CD4-positive, alpha-beta T cell treated with Interleukin-17A for 4 hours (primary cell): ENCODE measurements at regions not wholly inside any gene's neighbourhood (a gene's known extent, or its start where the extent isn't known, plus 50 kb on each side); places are given as distances from the start of the nearest gene placed in this dataset.

ENCODE experiments used
- DNase-seq: peaks from one replicate; pipeline ENCODE4 v3.0.0-alpha.2; 2020; ENCODE audit warnings: mixed read lengths

DNA sequence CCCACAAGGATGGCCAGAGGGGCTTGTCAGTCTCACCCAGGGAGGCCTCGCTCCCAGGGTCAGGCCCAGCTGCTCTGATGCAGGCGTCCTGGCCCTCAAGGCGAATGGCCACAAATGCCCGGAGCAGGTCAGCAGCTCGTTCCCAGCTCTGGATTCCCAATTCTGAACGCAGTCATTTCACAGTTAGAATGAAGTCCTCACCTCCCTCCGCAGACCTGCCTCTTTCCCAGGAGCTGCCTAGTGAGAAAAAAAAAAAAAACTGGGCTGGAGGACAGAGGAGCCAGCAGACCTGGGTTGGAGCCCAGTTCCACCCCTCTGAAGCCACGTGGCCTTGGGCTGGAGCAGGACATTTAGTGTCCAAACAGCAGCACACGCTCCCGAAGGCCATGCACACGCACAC lies 62.2 kb upstream of the DIO3 start:
- no peak for DNase-seq

DNA sequence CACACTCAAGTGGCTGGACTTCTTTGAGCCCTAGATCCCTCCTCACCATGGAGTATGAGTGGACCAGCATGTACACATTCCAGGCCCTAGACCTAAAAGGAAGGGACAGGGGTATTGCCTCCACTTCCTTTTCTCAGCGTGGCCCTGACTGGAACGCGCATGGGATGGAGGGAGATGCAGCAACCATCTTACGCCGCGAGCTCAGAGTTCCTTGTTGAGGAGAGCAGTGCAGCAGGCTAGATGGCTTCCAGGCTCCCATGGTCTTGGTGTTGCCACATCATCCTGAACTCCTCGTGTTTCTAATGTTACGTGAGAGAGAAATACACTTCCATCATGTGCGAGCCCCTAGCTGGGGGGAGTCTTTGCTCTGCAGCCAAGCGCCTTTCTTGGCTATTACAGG lies 61.8 kb upstream of the DIO3 start:
- no peak for DNase-seq

DNA sequence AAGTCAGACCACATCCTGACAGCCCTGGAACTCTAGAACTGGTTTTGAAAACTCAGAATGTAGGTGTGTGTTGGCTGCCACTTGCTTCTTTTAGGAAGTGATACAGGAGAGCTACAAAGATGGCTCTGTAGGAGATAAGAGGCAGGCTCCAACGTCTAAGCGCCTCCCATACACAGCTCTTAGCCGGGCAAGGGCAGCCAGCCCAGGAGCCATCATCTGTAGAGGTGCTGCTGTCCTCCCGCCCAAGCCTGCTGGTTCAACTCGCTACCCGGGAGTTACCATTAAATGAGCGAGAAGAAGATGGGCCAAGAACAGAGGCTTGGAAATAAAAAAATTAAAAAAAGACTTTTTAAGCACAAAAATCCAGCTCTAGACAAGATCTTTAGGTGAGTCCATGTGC lies 61.2 kb upstream of the DIO3 start:
- DNase-seq, result no peak

DNA sequence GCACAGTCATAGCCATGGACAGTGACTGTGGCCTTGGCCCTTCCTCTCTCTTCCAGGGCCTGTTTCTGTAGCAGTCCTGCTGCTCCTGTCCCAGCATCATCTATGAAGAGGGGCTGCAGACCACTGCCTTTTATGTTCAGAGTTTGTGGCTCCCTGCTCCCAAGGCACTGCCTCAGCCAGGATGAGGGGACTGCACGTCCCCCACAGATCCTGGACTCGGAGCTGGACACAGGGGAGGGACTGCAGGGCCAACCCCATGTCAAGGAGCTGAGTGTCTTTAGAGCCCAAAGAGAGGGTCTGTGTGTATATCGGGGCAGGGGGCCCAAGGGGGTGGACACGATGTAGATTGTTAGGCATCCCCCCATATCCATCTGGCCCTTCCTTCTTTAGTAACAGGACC lies 60.6 kb upstream of the DIO3 start:
- no peak for DNase-seq

GRCh38 chr14:101501341-101501740 lies 60.0 kb upstream of the DIO3 start:
- no peak for DNase-seq

DNA sequence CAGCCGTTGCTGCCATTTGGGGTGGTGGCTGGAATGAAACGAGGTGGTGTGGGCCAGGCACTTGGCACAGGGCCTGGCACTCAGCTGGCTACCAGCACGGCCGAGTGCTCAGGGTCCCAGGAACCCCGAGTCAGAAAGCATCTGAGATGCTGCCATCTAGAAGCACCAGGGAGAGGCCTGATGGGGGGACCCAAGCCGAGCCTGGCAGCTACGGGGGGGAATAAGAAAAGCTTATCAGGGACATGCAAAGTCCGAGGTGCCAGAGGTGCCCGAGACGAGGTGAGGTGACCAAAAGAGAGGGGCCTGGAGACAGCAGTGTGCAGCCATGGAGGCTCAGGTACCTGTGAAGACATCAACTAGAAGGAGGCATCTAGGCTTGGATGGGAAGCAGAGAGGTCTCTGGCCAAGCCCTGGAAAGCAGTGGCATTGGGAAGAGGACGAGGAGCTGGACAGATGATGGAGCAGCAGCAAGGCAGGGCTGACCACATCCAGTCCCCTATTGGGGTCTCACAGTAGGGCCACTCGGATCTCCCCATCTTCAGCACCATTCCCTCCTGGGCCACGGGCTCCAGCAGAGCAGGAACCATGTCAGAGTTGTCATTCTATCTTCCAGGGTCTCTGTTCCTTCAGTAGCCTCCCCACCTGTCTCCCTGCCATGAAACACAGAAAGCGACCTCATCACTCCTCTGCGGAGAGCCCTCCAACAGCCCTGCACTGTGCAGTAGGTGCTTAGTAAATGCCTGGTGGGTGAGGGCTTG lies 59.3 kb upstream of the DIO3 start:
- DNase-seq, result no peak

- no peak for DNase-seq
Observed at GRCh38 chr14:101502761-101503392, 58.4 kb upstream of the DIO3 start.

GRCh38 chr14:101503431-101504095 lies 57.7 kb upstream of the DIO3 start:
- no peak for DNase-seq

DNA sequence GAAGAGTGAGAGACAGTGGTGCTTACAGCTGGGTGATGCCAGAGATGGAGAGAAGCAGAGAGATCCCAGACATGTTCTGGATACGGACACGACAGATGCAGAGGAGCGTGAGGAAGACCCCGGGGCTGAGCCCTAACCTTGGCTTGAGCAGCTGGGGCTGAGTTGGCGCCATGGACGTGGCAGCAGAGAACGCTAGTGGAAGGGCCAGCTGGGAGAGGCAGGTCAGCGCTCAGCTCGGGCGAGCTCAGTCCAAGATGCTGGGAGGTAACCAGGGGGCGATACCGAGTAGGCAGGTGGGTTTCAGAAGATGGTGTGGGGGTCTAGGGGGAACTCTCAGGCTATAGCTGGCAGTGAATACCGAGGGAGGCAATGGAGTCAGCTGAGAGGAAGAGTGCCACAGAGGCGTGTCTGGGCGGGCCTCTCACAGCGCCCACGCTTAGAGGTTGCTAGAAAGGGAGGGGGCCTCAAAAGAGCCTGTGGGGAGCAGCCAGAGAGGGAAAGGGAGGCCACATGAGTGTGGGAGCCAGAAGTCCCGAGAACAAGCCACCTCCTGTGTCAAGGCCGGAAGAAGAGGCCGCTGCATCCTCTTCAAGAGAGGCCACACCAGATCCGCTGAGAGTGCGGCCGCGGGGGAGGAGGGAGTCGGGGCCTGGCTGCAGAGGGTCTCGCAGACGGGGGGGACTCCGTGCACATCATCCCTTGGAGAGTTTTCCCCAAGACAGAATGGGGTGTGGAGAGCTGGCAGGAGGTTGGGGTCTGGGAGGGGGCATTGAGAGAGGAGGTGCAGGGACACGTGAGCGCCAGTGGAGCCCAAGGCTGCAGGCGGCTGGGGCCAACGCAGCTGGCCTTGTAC lies 57.0 kb upstream of the DIO3 start:
- no peak for DNase-seq

DNA sequence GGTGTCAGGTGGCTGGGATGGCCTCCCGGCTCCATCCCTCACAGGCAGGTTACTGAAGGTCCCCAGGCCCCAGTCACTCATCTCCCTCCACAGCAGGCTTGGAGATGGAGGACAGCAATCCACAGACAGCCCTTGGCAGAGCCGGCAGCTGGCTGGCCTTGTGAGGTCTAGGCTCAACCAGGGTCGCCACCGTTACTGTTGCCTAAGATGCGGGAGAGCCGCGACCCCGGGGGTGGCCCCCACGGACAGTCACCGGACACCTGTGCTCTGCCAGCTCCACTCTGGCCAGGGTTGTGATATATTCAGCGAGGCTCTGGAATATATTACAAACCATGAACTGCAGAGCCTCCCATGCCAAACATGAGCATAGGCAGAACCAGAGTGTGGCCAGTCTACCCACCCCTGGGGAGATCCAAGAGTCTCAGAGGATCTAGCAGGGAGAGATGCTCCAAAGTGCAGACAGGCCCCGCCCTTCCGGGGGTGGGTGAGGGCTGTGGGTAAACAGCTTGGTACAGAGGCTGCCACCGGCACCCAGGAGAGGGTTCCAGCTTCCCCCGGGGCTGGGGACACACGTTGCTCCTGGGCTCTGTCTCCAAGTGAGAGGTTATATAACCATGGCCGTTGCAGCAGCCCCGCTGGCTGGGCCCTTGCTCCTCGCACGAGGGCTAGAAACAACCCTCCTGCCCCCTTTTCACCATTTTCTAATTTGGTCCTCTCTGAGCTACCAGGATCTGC lies 55.9 kb upstream of the DIO3 start:
- DNase-seq, result no peak

DNA sequence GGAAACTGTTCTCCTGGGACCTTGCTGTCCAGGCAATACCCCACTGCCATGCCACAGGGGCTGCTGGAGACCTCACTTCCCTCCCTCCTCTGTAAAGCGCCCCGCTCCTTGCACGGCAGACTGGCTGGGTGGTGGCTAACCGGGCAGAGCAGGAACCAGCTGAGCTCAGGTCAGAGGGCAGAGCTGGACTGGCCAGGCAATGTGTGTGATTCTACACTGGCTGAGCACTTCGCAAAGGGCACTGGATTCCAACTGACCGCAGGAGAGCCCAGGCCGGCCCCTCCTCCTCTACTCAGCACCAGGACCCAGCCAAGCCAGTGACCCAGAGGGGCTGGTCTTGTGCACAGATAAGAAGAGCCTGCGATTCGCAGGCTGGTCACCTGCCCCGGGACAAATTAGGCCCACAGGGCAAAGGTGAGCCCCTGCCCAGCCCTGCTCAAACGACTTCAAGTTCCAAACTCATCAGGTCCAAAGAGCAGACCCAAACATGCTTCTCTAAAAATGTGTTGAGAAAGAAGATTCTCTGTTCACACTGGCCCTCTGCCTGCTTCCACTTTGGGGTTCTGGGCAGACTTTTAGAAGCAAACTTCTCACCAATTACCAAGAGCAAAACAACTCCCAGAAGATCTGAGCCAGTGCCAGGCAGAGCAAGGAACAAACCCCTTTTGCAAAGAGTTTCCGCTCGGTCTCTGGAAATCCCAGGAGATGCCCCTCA lies 54.9 kb upstream of the DIO3 start:
- no peak for DNase-seq

DNA sequence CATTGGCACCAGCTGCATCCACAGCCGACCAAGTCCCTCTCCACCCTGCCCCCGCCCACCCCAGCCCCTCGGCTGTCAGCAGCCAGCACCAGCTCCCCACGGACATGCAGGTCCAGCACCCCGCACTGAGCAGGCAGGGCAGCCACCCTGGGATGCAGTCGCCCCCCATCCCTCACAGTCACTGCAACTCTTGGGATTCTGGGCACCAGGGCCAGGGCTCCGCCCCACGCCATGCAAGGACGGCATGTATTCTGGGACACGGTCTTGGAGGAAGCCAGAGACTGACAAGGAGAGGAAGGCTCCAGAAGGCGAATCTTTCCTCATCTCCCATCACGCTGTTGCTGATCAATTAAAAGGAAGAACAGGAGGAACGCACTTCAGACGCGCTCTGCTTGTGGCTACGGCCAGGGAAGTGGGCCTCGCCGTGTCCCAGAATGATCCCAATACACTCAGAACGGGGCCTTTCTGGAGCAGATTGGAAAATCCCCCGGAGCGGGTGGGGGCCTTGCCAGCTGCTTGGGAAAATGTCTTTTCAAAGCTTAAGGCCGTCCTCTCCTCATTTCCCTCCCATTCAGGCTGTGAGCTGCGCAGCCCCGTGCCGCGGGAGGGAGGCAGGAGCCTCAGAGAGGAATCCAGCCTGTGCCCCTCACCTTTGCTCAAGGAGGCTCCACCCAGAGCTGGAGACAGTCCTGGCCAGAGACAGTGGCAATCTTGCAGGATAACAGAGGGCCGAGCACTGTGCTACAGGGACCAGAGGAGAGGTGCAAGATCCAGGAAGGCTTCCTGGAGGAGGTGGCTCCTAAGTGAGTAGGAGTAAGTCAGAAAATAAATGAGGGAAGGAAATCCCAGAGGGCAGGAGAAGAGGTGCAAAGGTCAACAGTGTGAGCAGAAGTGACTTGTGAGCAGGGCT lies 54.1 kb upstream of the DIO3 start:
- no peak for DNase-seq

DNA sequence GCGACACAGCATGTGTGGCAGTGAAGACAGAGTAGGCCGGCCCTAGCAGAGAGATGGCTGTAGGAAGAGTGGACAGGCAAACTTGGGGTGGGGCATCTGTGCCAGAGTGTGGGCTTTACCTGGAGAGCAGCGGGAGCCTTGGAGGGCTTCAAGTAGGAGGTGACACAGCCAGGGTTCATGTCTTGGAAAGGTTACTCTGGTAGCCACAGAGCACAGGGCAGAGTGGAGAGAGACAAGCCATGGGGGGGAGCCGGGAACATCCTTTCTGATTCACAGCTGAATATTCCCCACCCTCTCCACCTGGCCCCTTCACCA lies 53.5 kb upstream of the DIO3 start:
- DNase-seq, result no peak

GRCh38 chr14:101508196-101508947 lies 52.9 kb upstream of the DIO3 start:
- DNase-seq, result no peak

DNA sequence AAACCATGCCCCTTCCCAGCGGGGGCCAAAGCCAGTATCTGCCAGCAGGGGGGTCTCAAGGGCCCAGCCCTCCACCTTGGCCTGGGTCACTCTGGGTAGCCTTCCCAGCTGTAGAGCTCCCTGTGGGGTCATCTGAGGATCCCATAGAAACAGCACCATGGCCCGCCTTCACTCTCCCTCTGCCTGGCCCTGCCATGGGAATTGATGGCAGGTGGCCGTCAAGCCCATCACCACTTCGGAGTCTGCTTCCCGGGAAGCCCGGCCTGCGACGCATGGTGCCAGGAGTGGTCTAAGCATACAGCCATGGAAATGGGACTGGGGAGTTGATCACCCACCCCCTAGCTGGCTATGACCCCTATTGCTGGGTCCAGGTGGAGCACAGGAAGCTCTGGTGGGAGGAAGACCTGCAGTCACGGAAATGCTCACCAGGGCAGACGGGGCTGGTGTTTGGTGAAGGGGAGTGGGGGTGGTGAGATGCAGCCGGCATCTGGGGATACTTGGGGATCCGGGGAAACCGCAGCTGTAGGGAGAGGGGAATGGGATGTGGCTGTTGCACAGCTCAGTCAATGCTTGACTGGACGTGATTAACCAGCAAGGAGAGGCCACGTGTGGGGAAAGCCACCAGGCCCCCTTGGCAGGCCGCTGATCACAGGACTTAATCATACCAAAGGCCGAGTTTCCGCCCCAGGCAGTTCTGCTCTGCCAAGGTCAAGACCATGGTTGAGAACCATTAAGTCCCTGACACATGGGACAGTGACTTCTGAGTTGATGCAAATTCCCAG lies 52.2 kb upstream of the DIO3 start:
- no peak for DNase-seq

DNA sequence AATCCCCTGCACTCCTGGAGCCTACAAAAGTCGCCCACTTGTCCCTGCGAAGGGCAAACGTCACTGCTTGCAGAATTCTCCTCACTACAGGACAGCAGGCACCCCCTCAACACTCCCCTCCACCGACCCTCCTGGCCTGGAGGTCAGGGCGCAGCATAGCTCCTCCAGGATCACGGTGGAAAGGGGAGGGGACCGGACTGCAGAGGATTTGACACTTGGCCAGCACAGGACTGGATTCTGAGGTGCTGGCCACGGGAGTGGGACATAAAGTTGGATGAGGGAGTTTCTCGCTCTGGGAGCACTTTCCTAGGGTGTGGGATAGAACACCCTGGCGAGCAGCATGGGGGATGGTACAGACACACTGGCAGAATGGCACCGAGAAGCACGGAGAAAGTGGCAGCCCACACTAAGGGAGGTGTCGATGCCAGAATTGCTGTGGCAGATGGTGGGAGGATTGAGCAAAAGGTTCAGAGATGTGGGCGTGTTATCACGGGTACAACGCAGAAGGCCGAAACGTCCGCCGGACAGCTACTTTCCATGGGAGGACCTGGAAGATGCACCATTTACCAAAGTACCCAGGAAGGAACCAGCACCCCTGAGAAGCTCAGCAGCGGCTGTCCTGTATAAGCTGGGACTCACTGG lies 51.4 kb upstream of the DIO3 start:
- DNase-seq, result no peak

DNA sequence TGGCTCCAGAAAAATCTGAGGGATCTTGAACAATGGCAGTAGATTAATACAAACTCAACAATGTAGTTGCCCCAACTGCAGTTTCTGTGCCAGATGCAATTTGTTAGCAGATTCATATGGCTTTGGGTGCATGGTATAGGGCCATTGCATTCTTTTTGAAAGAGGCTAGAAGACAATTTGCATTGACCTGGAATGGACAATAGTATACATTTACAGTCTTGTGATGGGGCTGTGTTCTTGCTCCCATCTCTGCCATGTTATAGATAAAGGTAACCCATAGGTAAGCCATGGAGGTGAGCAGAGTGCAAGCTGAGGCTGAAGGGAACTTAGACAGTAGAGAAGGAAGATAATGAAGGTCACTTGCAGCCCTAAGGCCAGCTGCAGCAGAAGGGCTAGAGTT lies 50.1 kb upstream of the DIO3 start:
- DNase-seq, result no peak
